Nephron (organoid): ENCODE measurements at regions not wholly inside any gene's neighbourhood (a gene's known extent, or its start where the extent isn't known, plus 50 kb on each side); places are given as distances from the start of the nearest gene placed in this dataset.

Experiments used
- H3K27ac Mint-ChIP-seq, 3 experiments: 2 replicates each; pipeline ENCODE4 v1.8.0; 2020; ENCODE audit warnings: mixed read lengths in 3 of 3, mild to moderate bottlenecking in 2 of 3, moderate library complexity in 1 of 3
- H3K27me3 Mint-ChIP-seq: 2 replicates; pipeline ENCODE4 v1.8.0; 2021; ENCODE audit warnings: low read depth, mild to moderate bottlenecking, moderate library complexity, mixed read lengths
- H3K36me3 Mint-ChIP-seq: 2 replicates; pipeline ENCODE4 v1.8.0; 2020; ENCODE audit warnings: low read depth, mixed read lengths
- H3K4me1 Mint-ChIP-seq: 2 replicates; pipeline ENCODE4 v1.8.0; 2020; ENCODE audit warnings: mixed read lengths
- H3K4me3 Mint-ChIP-seq, 3 experiments: 2 replicates each; pipeline ENCODE4 v1.8.0; 2020; ENCODE audit warnings: mild to moderate bottlenecking in 3 of 3, mixed read lengths in 3 of 3, moderate library complexity in 2 of 3
- H3K9me3 Mint-ChIP-seq: 2 replicates; pipeline ENCODE4 v1.8.0; 2020; ENCODE audit warnings: mixed read lengths
- CTCF ChIP-seq, 3 experiments: fragments of 200-600 bp; sonication (generic); IDR thresholded peaks; one replicate each; pipeline ENCODE4 v1.5.0; 2021; ENCODE audit warnings: antibody characterized with exemption in 3 of 3; ENCODE audit not compliant: unreplicated experiment in 3 of 3

- no peaks in the 10 kb centered on the region for H3K9me3 Mint-ChIP-seq
- no peaks in the 10 kb centered on the region for H3K27me3 Mint-ChIP-seq
- no peaks in the 10 kb centered on the region for H3K36me3 Mint-ChIP-seq
- no peak overlapping the region for H3K4me3 Mint-ChIP-seq
- H3K27ac Mint-ChIP-seq: no peak overlapping the region
- H3K4me1 Mint-ChIP-seq: no peaks in the 10 kb centered on the region
- no peak for TF ChIP-seq CTCF (IDR thresholded peaks at IDR 0.05; ENCODE audit: unreplicated experiment in 3 of 3)
Measured at GRCh38 chr15:46386356-46386755, 751.5 kb downstream of the SQOR start.

- no peaks in the 10 kb centered on the region for H3K9me3 Mint-ChIP-seq
- H3K27ac Mint-ChIP-seq: no peak overlapping the region
- no peak for TF ChIP-seq CTCF (IDR thresholded peaks at IDR 0.05; ENCODE audit: unreplicated experiment in 3 of 3)
- H3K36me3 Mint-ChIP-seq: no peaks in the 10 kb centered on the region
- no peaks in the 10 kb centered on the region for H3K27me3 Mint-ChIP-seq
- H3K4me3 Mint-ChIP-seq: no peak overlapping the region
- no peaks in the 10 kb centered on the region for H3K4me1 Mint-ChIP-seq
Measured at GRCh38 chr15:46389739-46390138, 754.9 kb downstream of the SQOR start.

GRCh38 chr15:46394463-46394862, 759.6 kb downstream of the SQOR start:
- H3K9me3 Mint-ChIP-seq: peaks cover 6% of the 10 kb centered on the region
- TF ChIP-seq CTCF (IDR thresholded peaks at IDR 0.05; ENCODE audit: unreplicated experiment in 3 of 3): no peak
- H3K4me3 Mint-ChIP-seq: no peak overlapping the region
- no peaks in the 10 kb centered on the region for H3K36me3 Mint-ChIP-seq
- H3K27me3 Mint-ChIP-seq: peaks cover 5% of the 10 kb centered on the region
- H3K27ac Mint-ChIP-seq: no peak overlapping the region
- H3K4me1 Mint-ChIP-seq: peaks cover 4% of the 10 kb centered on the region

- Mint-ChIP-seq H3K9me3 (no peaks in the 10 kb centered on the region), H3K36me3 (no peaks in the 10 kb centered on the region), H3K27ac (no peak overlapping the region), H3K27me3 (no peaks in the 10 kb centered on the region), H3K4me3 (no peak overlapping the region), H3K4me1 (peaks cover 10% of the 10 kb centered on the region)
- TF ChIP-seq CTCF (IDR thresholded peaks at IDR 0.05; ENCODE audit: unreplicated experiment in 3 of 3): no peak
Measured at GRCh38 chr15:46408312-46408711, 773.5 kb downstream of the SQOR start.

- TF ChIP-seq CTCF (IDR thresholded peaks at IDR 0.05; ENCODE audit: unreplicated experiment in 3 of 3): no peak
- H3K4me1 Mint-ChIP-seq: peaks cover 10% of the 10 kb centered on the region
- no peak overlapping the region for H3K4me3 Mint-ChIP-seq
- no peaks in the 10 kb centered on the region for H3K36me3 Mint-ChIP-seq
- no peaks in the 10 kb centered on the region for H3K27me3 Mint-ChIP-seq
- H3K27ac Mint-ChIP-seq: peak overlapping the region in 1 of 3 experiments; percentile 73
- H3K9me3 Mint-ChIP-seq: no peaks in the 10 kb centered on the region
Measured at GRCh38 chr15:46409841-46410301, 775.0 kb downstream of the SQOR start.

GRCh38 chr15:46410705-46411104, 775.9 kb downstream of the SQOR start:
- no peak for TF ChIP-seq CTCF (IDR thresholded peaks at IDR 0.05; ENCODE audit: unreplicated experiment in 3 of 3)
- Mint-ChIP-seq H3K9me3 (no peaks in the 10 kb centered on the region), H3K4me3 (no peak overlapping the region), H3K36me3 (no peaks in the 10 kb centered on the region), H3K4me1 (peaks cover 10% of the 10 kb centered on the region), H3K27ac (peak overlapping the region; percentile 1 to 73 (median 55)), H3K27me3 (no peaks in the 10 kb centered on the region)
